ENCODE measurements at regions not wholly inside any gene's neighbourhood (a gene's known extent, or its start where the extent isn't known, plus 50 kb on each side); places are given as distances from the start of the nearest gene placed in this dataset.

GRCh38 chr1:65613884-65614283 is 178.8 kb upstream of the PDE4B start:
- ATAC-seq (ENCODE audit: low read depth): no peak
- no peaks in the 10 kb centered on the region for H3K9me1 ChIP-seq (ENCODE audit: insufficient read depth, low read length)
- no peak overlapping the region for H3K4ac ChIP-seq (ENCODE audit: low read depth, low read length)
- dilution Hi-C loops (cut with HindIII; ENCODE audit: low sequenced_read_pairs, unreplicated experiment): no loop called here
- H4K8ac ChIP-seq (ENCODE audit: low read depth in 2 of 2, low read length in 2 of 2): no peak overlapping the region
- H4K20me1 ChIP-seq (ENCODE audit: insufficient read depth, low read length): no peaks in the 10 kb centered on the region
- H3K4me2 ChIP-seq (ENCODE audit: low read depth, low read length): no peak overlapping the region
- ChIA-PET CTCF (no interaction called here), POLR2A (ENCODE audit: unreplicated experiment) (no interaction called here)
- H2BK15ac ChIP-seq (ENCODE audit: low read depth, low read length): no peak overlapping the region
- H3K9ac ChIP-seq (ENCODE audit: low read depth, low read length): no peak overlapping the region
- no peak overlapping the region for H4K91ac ChIP-seq (ENCODE audit: insufficient read depth, low read depth, low read length)
- no peak overlapping the region for H4K5ac ChIP-seq (ENCODE audit: low read depth, low read length)
- H3K18ac ChIP-seq (ENCODE audit: low read depth, low read length): no peak overlapping the region
- H2BK120ac ChIP-seq (ENCODE audit: low read depth, low read length): no peak overlapping the region
- H2AK5ac ChIP-seq (ENCODE audit: low read depth, low read length): no peak overlapping the region
- H2AFZ ChIP-seq (replicated peaks; ENCODE audit: low read length, poor library complexity): no peak overlapping the region
- no peak overlapping the region for H3K14ac ChIP-seq (replicated peaks; ENCODE audit: low read depth, low read length)
- H3K9me3 ChIP-seq (ENCODE audit: control insufficient read depth, insufficient read depth, low read length): no peaks in the 10 kb centered on the region
- no peak overlapping the region for H3K23ac ChIP-seq (ENCODE audit: low read depth, low read length)
- TF ChIP-seq RCOR1 (IDR thresholded peaks at IDR 0.05; ENCODE audit: insufficient replicate concordance, low read length) (no peak), RAD21 (IDR thresholded peaks at IDR 0.05; ENCODE audit: low read length) (no peak), FOS (IDR thresholded peaks at IDR 0.05; ENCODE audit: low read depth, low read length) (no peak), ELK1 (IDR thresholded peaks at IDR 0.05; ENCODE audit: borderline replicate concordance, low read depth, low read length) (no peak), POLR2A (IDR thresholded peaks at IDR 0.05; ENCODE audit: low read depth, low read length) (no peak), MXI1 (IDR thresholded peaks at IDR 0.05; ENCODE audit: borderline replicate concordance, low read depth, low read length) (no peak), CHD1 (IDR thresholded peaks at IDR 0.05; ENCODE audit: low read depth, low read length) (no peak), USF2 (IDR thresholded peaks at IDR 0.05; ENCODE audit: low read depth, low read length) (no peak), MAFK (IDR thresholded peaks at IDR 0.05; ENCODE audit: low read depth, low read length) (no peak), RFX5 (IDR thresholded peaks at IDR 0.05; ENCODE audit: low read depth, low read length) (no peak), CEBPB (IDR thresholded peaks at IDR 0.05; ENCODE audit: low read depth, low read length) (no peak), CTCF (conservative IDR thresholded peaks at IDR 0.05; ENCODE audit: low read depth, low read length) (no peak), BHLHE40 (IDR thresholded peaks at IDR 0.05; ENCODE audit: low read depth, low read length) (no peak), NFE2L2 (IDR thresholded peaks at IDR 0.05; ENCODE audit: low read depth, low read length) (no peak), SMC3 (IDR thresholded peaks at IDR 0.05; ENCODE audit: low read depth, low read length) (no peak), MAZ (IDR thresholded peaks at IDR 0.05; ENCODE audit: borderline replicate concordance, low read depth, low read length) (no peak)
- H3K4me1 ChIP-seq (ENCODE audit: control insufficient read depth, insufficient read depth, low read length): no peaks in the 10 kb centered on the region
- no peak overlapping the region for H2BK5ac ChIP-seq (ENCODE audit: low read depth, low read length, poor library complexity, severe bottlenecking)
- no peak overlapping the region for H3K27ac ChIP-seq (ENCODE audit: insufficient read depth, low read length)
- no peaks in the 10 kb centered on the region for H3K36me3 ChIP-seq (ENCODE audit: control insufficient read depth, insufficient read depth, low read length)
- H3K27me3 ChIP-seq (ENCODE audit: control insufficient read depth, insufficient read depth, low read length): no peaks in the 10 kb centered on the region
- H3K79me1 ChIP-seq (ENCODE audit: low read depth in 1 of 2, low read length in 2 of 2): no peaks in the 10 kb centered on the region
- WGBS, 2 experiments (ENCODE audit: extremely low coverage in 2 of 2, insufficient read length in 1 of 2): no CpG with 5 or more reads among the region's 2 CpGs
- no TSS peak for BruUV-seq (replicated peaks)
- DNase-seq: no peak
- H2AK9ac ChIP-seq (replicated peaks; ENCODE audit: low read depth, low read length, poor library complexity): no peak overlapping the region
- H2BK20ac ChIP-seq (ENCODE audit: low read depth, low read length): no peak overlapping the region
- H3K56ac ChIP-seq (ENCODE audit: extremely low read depth, insufficient read depth, low read length): no peak overlapping the region
- intact Hi-C loops (cut with micrococcal nuclease): no loop called here
- in situ Hi-C loops (cut with MboI; ENCODE audit: low sequenced_read_pairs): no loop called here
- no peak overlapping the region for H3K4me3 ChIP-seq (ENCODE audit: insufficient read depth, low read depth, low read length)
